Colon (tissue), 2 donors: ENCODE measurements at regions not wholly inside any gene's neighbourhood (a gene's known extent, or its start where the extent isn't known, plus 50 kb on each side); places are given as distances from the start of the nearest gene placed in this dataset.

Experiments
- FAIRE-seq: peaks from 2 replicates; lab custom pipeline; 2012; peaks lifted over from hg19 to GRCh38; lab: Jason Lieb, UNC
- donor health status: control.
- donor health status: control.

DNA sequence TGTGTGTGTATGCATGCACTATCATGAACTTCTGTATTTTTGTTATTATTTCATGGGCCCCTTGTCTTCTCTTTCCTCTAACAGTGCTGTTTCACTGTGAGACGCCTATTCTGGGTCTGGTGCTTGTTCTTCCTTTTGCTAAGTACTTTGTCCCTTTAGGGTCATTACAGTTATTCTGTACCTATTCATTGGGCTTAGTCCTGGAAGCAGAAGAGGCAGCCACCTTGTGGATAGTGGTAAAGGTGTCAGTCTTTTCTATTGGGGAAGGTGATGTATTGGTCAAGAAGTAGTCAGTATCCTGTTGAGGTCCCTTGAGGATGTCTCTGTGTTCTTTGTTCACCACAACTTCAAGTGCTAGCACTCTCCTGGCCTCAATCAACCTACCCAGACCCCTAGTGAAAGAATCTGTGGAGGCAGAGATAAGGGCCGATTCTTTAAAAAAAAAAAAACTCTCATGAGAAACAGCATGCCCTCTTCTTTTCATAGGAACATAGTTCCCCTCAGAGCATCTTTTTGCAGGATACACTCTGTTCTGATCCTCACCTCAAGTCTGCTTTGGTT is 593.8 kb downstream of the SPRY1 start:
- no peak for FAIRE-seq

DNA sequence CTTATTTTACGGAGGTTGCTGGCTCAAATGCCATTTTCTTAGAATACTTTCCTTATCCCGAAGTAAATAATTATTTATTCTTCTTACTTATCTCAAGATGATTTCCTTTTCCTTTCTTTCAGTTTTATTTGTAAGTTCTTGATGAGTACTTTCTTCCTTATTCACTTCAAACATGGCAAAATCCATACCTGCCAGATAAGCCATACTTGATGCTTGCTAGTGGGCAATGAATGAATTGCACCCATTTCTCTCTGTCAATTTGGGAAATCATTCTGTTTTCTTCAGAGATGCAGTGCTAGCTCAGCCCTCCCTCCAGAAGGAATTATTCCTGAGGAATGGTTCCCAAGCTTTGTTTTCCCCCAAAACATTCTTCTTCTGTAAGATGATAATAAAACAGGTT is 598.3 kb downstream of the SPRY1 start:
- FAIRE-seq = no peak

DNA sequence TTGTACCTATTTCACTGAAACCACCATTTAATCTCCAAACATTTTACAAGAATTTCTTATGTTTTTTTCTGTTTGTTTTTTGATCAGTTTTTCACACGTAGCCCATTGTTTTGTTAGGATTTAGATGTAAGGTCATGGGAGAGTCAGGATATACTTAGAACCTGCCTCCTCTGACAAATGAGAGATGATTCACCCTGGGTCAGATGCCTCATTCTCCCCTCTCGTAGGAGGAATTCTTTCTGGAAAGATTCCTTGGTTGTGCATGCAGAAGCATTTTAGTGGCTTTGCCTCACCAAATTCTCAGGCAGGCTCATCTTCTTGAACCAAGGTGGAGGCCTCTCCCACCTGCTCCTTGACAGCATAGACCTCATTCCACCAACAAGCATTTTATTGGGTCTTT is 599.3 kb downstream of the SPRY1 start:
- no peak for FAIRE-seq

DNA sequence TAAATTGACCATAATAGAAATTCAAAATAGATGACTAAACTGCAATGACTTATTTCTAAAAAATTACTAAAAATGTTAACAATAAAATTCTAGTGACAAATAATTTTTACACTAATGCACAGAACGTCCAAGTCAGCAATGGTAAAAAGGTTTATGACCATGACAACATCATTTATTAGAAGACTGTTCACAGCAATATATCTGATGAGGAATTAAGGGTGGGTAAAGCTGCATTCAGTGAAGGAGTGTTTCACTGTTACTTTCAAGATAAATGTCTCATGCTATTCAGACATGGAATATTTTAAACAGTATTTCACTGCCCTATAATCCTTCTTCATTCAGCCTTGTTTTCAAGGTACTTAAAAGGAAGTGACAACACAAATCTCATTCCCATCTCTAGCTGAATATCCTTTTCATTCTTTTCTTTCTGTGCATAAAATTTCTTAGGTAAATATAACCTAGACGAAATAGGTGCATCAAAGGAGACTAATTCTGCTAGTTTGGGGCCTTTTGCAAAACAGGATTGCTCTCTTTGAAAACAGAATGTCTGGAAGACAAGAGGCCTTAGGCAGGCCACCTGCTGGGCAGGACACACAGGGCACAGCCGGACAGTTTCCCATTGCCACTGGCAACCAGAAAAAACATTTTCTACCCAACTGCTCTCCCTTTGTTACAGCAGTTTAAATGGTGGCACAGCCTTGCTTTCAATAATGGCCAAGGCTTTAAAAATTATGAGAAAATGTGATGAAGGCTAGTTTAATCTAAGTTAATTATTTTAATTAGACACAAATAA is 600.3 kb downstream of the SPRY1 start:
- FAIRE-seq = peak; percentile 49

DNA sequence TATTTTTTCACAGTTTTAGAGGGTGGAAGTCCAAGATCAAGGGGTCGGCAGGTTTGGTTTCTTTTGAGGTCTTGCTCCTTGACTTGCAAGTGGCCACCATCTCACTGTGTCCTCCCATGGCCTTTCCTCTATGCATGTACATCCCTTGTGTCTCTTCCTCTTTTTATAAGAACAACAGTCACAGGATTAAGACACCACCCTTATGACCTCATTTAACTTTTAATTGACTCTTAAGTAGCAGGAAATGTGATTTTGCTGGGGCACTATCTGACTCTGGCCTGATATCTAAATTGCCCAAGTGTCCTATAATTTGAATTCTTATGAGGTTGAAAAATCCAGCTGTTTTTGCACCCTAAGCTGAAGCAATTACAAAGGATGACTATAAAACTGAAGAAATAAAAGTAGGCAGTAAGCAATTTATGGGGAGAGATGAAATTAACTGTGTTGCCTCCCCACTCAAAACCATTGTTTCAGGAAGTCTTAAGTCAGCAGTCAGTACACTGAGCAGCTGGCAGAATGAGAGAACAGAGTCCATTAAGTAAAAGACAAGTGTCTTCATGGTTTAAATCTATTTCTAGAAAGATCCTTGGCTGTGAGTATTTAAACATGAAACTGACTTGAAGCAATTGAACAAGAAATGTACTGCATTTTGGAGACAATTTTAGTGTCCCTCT is 601.3 kb downstream of the SPRY1 start:
- FAIRE-seq = no peak

DNA sequence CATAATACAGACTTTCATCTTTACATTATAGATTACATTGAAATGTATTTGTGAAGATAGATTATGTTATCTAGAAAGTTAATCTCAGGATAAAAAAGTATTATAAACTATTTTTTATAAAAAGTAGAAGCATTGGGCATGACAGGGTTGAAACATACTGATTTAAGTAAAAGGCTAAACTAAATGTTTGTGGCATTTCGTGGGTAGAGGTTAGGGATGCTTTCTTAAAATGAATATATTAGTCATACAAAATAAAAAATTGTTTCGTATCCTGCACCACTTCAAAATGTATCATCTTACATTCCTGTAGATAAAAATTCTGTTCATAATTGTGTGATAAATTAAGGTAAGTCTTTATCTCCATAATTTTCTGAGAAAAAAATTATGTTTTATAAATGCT is 603.6 kb downstream of the SPRY1 start:
- FAIRE-seq = no peak

DNA sequence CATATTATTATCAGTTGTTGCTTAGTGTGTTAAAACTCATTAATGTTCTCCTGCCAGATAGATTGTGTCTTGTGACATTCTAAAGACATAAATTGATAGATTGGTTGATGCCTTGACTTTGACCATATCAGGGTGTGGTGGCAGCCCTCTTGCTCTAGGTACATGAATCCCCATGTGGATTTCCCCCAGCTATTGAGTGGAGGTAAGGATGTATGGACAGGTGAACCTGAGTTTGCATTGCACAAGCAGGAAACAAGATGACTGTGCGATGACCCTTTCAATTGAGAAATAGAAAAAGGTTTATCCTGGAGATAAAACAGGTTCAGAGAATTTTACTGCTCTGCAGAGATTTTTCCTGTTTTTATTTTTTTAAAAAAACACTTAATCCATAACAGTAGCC is 619.2 kb downstream of the SPRY1 start:
- FAIRE-seq = no peak

DNA sequence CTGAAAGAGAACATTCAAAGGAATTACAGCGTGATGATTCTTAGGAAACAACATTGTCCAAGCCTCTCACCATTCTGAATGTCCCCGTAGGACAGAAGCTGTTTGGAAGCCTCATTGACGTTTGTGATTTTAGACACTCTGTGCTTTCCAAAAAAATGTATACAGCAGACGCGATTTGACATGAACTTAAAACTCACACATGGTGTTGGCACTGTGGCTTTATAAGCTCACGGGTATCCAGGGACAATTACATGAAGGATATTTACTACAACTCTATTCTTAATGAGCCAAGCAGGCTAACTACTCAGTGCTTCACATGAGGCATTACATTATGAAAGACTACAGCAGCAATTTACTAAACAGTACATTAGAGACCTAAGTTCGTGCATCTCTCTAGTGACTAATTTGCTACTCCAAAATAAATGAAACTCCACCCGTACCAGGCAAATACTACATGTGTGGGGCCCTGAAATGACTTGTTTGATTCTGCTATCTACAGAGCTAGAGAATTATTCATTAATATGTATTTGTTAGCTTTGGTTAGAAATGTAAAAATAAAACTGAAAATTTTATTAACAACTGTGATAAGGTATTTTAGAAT is 620.7 kb downstream of the SPRY1 start:
- no peak for FAIRE-seq

DNA sequence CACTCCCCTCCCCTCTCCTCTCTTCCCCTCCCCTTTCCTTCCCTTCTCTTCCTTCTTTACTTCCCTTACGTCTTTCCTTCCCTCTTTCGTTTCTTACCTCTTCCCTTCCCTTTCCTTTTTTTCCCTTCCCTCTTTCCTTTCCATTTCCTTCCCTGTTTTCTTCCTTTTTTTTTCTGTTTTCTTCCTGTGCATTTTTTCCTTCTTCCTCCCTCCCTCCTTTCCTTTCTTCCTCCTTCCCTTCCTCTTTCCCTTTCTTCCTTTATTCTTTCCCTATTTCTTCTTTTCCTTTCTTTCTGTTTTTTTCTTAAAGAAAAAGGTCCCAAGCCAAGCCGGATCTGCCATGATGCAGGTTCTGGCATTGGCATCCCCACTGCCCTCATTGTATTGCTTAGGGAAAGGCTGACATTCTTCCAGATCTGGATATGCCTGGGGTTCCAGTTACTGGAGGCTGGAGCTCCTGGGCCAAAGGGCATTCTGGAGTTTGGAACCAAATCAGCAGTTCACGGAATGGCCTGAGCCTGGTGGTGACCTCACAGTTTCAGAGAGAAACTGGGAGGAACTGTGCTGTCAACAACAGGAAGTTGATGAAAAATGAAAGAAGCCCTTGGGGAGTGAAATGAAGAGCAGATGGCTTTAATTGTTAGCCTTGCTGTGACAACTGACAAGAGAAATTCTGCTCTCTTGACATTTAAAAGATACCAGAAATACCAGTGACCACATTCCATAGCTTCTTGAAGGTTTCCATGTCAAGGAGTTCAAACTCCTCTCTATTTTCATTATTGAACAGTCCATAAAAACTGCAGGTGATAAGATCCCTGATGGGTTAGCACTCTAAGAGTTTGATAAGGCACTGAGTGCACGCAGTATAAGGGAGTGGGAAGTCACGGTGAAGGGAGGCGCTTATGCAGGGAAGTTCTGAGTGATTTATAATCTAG is 622.1 kb downstream of the SPRY1 start:
- FAIRE-seq = no peak

DNA sequence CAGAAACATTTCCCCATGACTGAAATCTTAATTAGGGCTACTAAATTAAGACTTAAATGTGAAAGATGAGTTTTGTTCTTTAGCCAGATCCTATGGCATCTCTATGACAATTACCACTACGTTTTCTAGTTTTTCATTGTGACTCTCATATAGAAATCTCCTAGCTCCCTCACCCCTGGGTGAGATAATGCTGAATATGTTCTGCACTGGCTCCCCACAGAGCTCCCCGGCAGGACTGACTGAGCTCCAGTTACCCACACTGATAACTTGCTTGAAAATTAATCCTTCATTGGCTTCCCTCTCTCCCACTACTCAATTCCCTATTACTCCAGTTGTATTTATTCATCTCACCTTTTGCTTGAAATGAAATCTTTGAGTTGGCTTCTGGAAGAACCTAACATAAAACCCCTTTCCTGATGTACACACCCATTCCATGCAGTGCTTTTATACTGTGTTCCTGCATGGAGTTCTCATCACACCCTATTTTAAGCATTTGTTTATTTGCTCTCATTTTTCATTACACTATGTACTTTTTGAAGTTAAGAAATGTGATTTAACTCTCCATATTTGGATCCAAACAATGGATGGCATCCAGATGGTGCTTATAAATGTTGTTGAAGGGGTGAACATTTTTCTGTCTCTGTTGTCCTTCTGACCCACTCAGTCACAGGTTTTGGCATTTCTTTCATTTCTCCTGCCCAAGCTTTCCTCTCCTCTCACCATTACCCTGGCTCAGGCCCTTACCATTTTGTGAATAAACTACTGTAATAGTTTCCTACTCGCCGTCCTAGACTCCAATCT is 623.4 kb downstream of the SPRY1 start:
- FAIRE-seq = no peak

DNA sequence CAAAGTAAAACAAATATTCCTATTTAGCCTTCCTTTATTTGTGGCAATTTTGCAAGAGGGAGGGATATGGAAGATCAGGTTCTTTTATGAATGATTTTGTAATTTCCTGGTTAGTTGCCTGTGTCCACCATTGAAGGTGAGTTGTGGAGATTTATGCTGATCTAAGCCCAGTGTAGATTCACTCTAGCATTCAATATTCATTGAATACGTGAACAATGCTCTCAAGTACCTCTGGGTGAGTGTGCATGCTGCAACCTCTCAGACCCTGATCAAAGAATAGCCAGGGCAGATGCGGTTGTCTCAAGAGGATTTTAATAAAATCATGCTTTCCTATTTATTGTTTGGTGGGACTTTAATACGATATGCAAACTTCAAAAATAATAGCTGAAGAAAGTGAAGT is 628.4 kb downstream of the SPRY1 start:
- no peak for FAIRE-seq

DNA sequence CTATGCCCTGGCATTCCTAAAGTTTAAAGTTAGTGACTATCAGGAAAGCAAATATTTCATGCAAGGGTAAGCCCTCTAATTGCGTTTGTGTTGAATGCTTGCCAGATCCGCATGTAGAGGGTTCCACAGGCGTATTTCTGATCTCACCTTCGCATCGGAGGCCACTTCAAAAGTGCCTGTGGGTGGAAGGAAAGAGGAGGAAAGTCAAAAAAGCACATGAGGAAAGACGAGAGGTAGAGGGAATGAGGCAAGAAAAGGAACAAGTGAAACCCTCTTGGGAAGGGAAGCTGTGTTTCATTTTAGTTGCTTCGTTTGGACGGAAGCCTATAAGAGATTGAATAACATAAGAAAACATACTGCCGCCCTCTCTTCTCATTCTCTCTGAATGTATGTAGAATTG is 628.8 kb downstream of the SPRY1 start:
- FAIRE-seq = no peak

DNA sequence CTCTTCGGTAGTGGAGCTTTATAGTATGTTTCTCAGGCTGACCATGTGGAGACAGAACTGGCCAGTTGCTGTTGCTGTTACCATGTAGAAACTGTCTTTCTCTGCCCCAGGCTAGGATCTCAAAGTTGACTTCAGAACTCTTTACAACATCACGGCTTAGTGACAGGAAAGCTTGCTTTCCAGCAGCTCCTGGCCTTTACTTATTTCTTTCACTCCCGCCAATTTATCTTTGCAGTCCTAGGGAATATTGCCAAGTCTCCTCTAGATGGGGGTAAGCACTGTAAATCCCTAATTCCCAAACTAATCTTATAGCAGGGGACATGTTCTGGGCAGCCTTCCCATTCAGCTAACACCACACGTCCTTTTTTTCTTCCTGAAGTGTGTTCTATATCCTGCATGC is 631.6 kb downstream of the SPRY1 start:
- no peak for FAIRE-seq

DNA sequence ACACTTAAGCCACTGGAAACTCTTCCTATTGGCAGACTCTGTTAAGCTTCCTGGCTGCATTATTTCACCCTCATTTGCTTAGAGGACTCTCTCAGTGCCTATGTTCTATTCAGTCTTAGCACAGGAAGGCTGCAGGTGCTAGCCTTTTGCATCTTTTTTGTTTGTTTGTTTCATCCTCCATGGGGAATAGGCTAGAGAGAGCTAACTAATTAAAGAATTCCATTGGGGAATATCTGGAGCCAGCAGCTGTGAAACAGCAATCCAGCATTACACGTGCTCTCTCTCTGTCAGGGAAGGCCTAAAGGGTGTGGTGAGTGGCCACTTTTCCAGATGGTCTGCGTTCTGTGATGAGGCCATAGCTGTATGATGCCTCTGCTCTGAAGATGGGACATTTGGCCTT is 633.6 kb downstream of the SPRY1 start:
- no peak for FAIRE-seq

DNA sequence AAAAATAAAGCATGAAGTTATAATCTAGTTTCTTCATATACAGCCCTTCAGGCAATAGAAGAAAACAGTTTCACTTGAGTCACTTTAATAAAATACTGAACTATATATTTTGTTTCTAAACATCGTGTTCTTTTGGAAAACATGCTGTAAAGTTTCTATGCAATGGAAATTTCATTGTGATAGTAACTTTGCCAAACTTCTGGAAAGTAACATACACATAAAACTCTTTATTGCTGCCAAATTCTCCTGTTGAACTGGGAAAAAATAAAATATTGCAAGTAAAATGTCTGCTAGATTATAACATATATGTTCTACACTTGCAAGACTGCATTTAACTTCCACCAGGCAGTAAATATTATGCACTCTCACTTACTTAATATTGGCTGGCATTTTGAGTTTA is 635.4 kb downstream of the SPRY1 start:
- FAIRE-seq = no peak

DNA sequence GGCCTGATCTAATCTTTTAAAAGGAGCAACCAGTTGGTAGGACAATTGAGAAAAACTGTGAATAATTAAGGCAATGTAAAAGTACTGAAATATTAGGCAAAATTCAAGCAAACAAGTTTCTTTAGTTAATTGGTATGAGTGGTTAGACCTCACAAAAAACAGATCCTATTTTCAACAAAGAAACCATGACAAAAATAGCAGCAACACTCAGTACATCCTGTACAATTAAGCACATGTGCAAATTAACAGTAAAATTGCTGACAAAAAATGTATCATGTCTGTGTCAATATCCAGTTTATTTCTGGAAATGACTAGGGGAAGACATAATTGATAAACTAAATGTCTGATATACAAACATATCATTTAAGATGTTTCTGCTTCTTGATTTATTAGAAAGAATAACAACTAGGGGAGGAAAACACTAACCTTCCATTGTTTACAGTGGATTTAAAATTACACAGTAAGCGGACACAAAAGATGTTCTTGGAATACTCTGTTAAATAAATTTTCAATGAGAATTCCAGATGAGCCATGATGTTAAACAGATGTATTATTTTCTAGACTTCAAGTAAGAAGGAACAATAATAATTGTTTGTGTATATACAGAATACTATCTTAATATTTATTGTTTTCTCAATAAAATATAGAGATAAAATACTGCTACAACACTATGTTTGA is 638.9 kb downstream of the SPRY1 start:
- FAIRE-seq = no peak

DNA sequence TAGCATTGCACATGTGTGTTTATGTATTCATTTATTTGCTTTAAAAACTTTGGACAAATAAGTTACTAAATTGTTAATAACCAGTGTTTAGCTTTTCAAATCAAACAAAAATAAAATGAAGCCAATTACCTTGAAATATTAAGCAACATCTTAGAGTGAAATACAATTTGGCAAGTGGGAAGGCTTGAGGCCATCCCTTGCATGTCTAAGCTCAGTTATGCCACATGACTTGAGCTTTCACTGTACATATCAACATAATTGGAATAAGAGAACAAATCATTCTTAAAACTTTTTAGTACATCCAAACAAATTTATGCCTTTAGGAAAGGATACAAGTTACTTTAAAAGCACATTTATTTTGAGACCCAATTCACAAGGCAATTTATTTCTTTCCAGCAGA is 640.6 kb downstream of the SPRY1 start:
- no peak for FAIRE-seq

DNA sequence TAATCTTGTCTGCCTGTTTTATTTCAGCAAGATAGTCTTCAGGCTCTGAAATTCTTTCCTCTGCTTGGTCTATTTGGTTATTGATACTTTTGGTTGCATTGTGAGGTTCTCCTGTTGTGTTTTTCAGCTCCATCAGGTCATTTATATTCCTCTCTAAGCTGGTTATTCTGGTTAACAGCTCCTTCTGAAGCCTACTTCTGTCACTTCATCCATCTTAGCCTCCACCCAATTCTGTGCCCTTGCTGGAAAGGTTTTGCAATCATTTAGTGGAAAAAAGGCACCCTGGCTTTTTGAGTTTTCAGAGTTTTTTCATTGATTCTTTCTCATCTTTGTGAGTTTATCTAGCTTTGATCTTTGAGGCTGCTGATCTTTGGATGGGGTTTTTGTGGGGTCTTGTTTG is 647.7 kb downstream of the SPRY1 start:
- no peak for FAIRE-seq

DNA sequence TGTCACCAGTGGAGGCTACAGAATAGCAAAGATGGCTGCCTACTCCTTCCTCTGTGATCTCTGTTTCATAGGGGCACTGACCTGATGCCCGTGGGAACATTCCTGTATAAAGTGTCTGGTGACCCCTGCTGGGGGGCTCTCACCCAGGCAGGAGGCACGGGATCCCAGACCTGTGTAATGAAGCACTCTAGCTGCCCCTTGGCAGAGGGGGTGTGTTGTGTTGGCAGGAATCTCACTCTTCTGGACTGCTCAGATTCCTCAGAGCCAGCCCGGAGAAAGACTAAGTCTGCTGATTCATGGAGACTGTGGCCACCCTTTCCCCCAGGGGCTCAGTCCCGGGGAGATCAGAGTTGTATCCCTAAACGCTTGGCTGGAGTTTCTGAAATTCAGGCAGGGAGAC is 648.3 kb downstream of the SPRY1 start:
- no peak for FAIRE-seq

DNA sequence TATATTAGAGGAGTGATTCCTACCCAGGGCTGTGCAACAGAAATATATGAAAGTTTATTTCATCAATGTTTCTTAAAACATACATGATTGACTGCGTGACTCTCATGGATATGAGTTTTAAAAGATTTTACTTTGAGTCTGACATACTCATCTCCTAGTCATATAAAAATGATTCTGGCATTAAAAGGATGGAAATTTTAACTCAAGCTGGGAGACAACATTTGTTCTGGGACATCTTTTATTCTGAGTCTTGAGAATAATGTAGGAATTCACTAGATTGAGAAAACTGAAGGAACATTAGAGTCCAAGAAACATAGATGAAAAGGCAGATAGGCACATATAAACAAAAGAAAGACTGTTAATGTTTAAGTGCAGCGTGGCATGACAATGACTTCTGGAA is 649.6 kb downstream of the SPRY1 start:
- FAIRE-seq = no peak
